Panc1 (cell line): ENCODE measurements at regions not wholly inside any gene's neighbourhood (a gene's known extent, or its start where the extent isn't known, plus 50 kb on each side); places are given as distances from the start of the nearest gene placed in this dataset.

ENCODE experiments used
- POLR2AphosphoS5 ChIP-seq: IDR thresholded peaks from 2 replicates; pipeline ENCODE4 v1.6.1; 2012; ENCODE audit warnings: mild to moderate bottlenecking, low read depth, low read length, moderate library complexity
- TF ChIP-seq, protein P1 (sequence below): fragments of 450-650 bp; IDR thresholded peaks from 2 replicates; pipeline ENCODE4 v1.5.1; 2017; ENCODE audit warnings: mild to moderate bottlenecking
- TF ChIP-seq, protein P2 (sequence below), 2 experiments: IDR thresholded peaks; 2 replicates each; pipeline ENCODE4 v1.6.1; 2011 to 2012; ENCODE audit warnings: low read depth in 2 of 2, control low read depth in 1 of 2, low read length in 1 of 2, mild to moderate bottlenecking in 1 of 2, moderate library complexity in 1 of 2; ENCODE audit not compliant: insufficient read depth in 1 of 2

DNA sequence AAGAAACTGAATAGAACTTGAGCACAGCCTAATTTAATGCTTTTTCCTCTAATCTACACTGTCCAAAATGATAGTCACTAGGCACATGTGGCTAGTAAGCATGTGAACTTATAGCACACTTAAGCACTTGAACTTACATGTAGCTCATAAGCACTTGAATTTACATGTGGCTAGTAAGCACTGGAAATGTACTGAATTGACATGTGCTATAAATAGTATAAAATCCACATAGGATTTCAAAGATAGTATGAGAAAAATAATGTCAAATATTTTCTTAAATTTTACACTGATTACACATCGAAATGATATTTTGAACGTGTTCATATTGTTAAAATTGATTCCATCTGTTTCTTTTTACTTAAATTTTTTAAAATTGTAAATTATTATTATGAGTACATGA, 167.3 kb downstream of the CARTPT start:
- TF ChIP-seq, protein P1, sequence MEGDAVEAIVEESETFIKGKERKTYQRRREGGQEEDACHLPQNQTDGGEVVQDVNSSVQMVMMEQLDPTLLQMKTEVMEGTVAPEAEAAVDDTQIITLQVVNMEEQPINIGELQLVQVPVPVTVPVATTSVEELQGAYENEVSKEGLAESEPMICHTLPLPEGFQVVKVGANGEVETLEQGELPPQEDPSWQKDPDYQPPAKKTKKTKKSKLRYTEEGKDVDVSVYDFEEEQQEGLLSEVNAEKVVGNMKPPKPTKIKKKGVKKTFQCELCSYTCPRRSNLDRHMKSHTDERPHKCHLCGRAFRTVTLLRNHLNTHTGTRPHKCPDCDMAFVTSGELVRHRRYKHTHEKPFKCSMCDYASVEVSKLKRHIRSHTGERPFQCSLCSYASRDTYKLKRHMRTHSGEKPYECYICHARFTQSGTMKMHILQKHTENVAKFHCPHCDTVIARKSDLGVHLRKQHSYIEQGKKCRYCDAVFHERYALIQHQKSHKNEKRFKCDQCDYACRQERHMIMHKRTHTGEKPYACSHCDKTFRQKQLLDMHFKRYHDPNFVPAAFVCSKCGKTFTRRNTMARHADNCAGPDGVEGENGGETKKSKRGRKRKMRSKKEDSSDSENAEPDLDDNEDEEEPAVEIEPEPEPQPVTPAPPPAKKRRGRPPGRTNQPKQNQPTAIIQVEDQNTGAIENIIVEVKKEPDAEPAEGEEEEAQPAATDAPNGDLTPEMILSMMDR: no peak
- TF ChIP-seq POLR2AphosphoS5: no peak
- TF ChIP-seq, protein P2, sequence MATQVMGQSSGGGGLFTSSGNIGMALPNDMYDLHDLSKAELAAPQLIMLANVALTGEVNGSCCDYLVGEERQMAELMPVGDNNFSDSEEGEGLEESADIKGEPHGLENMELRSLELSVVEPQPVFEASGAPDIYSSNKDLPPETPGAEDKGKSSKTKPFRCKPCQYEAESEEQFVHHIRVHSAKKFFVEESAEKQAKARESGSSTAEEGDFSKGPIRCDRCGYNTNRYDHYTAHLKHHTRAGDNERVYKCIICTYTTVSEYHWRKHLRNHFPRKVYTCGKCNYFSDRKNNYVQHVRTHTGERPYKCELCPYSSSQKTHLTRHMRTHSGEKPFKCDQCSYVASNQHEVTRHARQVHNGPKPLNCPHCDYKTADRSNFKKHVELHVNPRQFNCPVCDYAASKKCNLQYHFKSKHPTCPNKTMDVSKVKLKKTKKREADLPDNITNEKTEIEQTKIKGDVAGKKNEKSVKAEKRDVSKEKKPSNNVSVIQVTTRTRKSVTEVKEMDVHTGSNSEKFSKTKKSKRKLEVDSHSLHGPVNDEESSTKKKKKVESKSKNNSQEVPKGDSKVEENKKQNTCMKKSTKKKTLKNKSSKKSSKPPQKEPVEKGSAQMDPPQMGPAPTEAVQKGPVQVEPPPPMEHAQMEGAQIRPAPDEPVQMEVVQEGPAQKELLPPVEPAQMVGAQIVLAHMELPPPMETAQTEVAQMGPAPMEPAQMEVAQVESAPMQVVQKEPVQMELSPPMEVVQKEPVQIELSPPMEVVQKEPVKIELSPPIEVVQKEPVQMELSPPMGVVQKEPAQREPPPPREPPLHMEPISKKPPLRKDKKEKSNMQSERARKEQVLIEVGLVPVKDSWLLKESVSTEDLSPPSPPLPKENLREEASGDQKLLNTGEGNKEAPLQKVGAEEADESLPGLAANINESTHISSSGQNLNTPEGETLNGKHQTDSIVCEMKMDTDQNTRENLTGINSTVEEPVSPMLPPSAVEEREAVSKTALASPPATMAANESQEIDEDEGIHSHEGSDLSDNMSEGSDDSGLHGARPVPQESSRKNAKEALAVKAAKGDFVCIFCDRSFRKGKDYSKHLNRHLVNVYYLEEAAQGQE (IDR thresholded peaks at IDR 0.05; ENCODE audit: insufficient read depth in 1 of 2, low read depth in 2 of 2, low read length in 1 of 2): no peak
